Mesenchymal stem cell (in vitro differentiated cells and primary cell): ENCODE measurements at regions not wholly inside any gene's neighbourhood (a gene's known extent, or its start where the extent isn't known, plus 50 kb on each side); places are given as distances from the start of the nearest gene placed in this dataset.

Source experiments
- DNase-seq: peaks from one replicate; pipeline ENCODE4 v3.0.0-alpha.2; 2013
- H2AFZ ChIP-seq: one replicate; pipeline ENCODE4 v1.6.1; 2013; ENCODE audit warnings: low read depth, mild to moderate bottlenecking, control low read depth, inconsistent platforms, low read length, moderate library complexity
- H2AK5ac ChIP-seq: 2 replicates; pipeline ENCODE4 v1.6.1; 2013; ENCODE audit warnings: low read length, moderate library complexity, mild to moderate bottlenecking, inconsistent platforms; ENCODE audit not compliant: severe bottlenecking
- H2BK120ac ChIP-seq: one replicate; pipeline ENCODE4 v1.6.1; 2013; ENCODE audit warnings: low read depth, mild to moderate bottlenecking, inconsistent platforms, low read length, moderate library complexity
- H2BK12ac ChIP-seq, 2 experiments: one replicate each; pipeline ENCODE4 v1.6.1; 2013; ENCODE audit warnings: inconsistent platforms in 2 of 2, low read length in 2 of 2, mild to moderate bottlenecking in 2 of 2, moderate library complexity in 2 of 2, control low read depth in 1 of 2
- H2BK15ac ChIP-seq: one replicate; pipeline ENCODE4 v1.6.1; 2013; ENCODE audit warnings: mild to moderate bottlenecking, low read depth, inconsistent platforms; ENCODE audit not compliant: poor library complexity, severe bottlenecking
- H2BK5ac ChIP-seq: 2 replicates; pipeline ENCODE4 v1.6.1; 2013; ENCODE audit warnings: low read depth, mild to moderate bottlenecking, low read length, control low read depth, inconsistent platforms; ENCODE audit not compliant: poor library complexity, severe bottlenecking
- H3K14ac ChIP-seq, 2 experiments: one replicate each; pipeline ENCODE4 v1.6.1; 2013; ENCODE audit warnings: inconsistent platforms in 2 of 2, low read length in 2 of 2, control low read depth in 1 of 2, mild to moderate bottlenecking in 1 of 2, moderate library complexity in 1 of 2
- H3K18ac ChIP-seq, 2 experiments: one replicate each; pipeline ENCODE4 v1.6.1; 2013; ENCODE audit warnings: inconsistent platforms in 2 of 2, low read length in 2 of 2, control low read depth in 1 of 2, low read depth in 1 of 2, mild to moderate bottlenecking in 1 of 2
- H3K23ac ChIP-seq, 2 experiments: one replicate each; pipeline ENCODE4 v1.6.1; 2013; ENCODE audit warnings: inconsistent platforms in 2 of 2, low read length in 2 of 2, mild to moderate bottlenecking in 2 of 2, moderate library complexity in 2 of 2, control low read depth in 1 of 2
- H3K27ac ChIP-seq: 2 replicates; pipeline ENCODE4 v1.5.1; 2013; ENCODE audit warnings: mild to moderate bottlenecking, moderate library complexity, low read length, control low read depth, inconsistent platforms; ENCODE audit not compliant: poor library complexity, severe bottlenecking
- H3K27me3 ChIP-seq, 2 experiments: 2 replicates each; pipeline versions ENCODE4 v1.6.1 to v1.7.0; 2013; ENCODE audit warnings: low read length in 2 of 2, mild to moderate bottlenecking in 2 of 2, moderate library complexity in 2 of 2, control low read depth in 1 of 2, inconsistent platforms in 1 of 2; ENCODE audit not compliant: control insufficient read depth in 1 of 2, insufficient read depth in 1 of 2
- H3K36me3 ChIP-seq, 2 experiments: 2 replicates each; pipeline versions ENCODE4 v1.6.1 to v1.7.0; 2013; ENCODE audit warnings: low read length in 2 of 2, control low read depth in 1 of 2, inconsistent platforms in 1 of 2, low read depth in 1 of 2, mild to moderate bottlenecking in 1 of 2; ENCODE audit not compliant: insufficient read depth in 2 of 2, control insufficient read depth in 1 of 2
- H3K4ac ChIP-seq, 2 experiments: one replicate each; pipeline ENCODE4 v1.6.1; 2013; ENCODE audit warnings: inconsistent platforms in 2 of 2, low read length in 2 of 2, mild to moderate bottlenecking in 2 of 2, moderate library complexity in 2 of 2, control low read depth in 1 of 2, low read depth in 1 of 2
- H3K4me1 ChIP-seq: 2 replicates; pipeline ENCODE4 v1.6.1; 2013; ENCODE audit warnings: low read depth, low read length, control low read depth; ENCODE audit not compliant: control insufficient read depth, insufficient read depth
- H3K4me2 ChIP-seq: 2 replicates; pipeline ENCODE4 v1.6.1; 2013; ENCODE audit warnings: low read length, mild to moderate bottlenecking, inconsistent platforms; ENCODE audit not compliant: poor library complexity, severe bottlenecking
- H3K4me3 ChIP-seq, 2 experiments: 2 replicates each; pipeline versions ENCODE4 v1.5.1 to v1.7.0; 2013; ENCODE audit warnings: low read length in 2 of 2, mild to moderate bottlenecking in 2 of 2, control low read depth in 1 of 2, low read depth in 1 of 2; ENCODE audit not compliant: insufficient read depth in 1 of 2
- H3K79me1 ChIP-seq: replicated peaks from 2 replicates; pipeline ENCODE4 v1.6.1; 2013; ENCODE audit warnings: mild to moderate bottlenecking, control low read depth, low read length, inconsistent platforms; ENCODE audit not compliant: poor library complexity, severe bottlenecking
- H3K9ac ChIP-seq: 2 replicates; pipeline ENCODE4 v1.7.0; 2013; ENCODE audit warnings: mild to moderate bottlenecking, low read length, moderate library complexity
- H3K9me3 ChIP-seq: 2 replicates; pipeline ENCODE4 v1.7.0; 2013; ENCODE audit warnings: mild to moderate bottlenecking, low read length; ENCODE audit not compliant: control insufficient read depth
- H4K8ac ChIP-seq: one replicate; pipeline ENCODE4 v1.6.1; 2013; ENCODE audit warnings: inconsistent platforms, mild to moderate bottlenecking, low read length, moderate library complexity
- H4K91ac ChIP-seq: one replicate; pipeline ENCODE4 v1.6.1; 2013; ENCODE audit warnings: mild to moderate bottlenecking, low read length, inconsistent platforms
- WGBS: methylation state at CpG from one replicate; pipeline ENCODE4 v1.1.7; 2013; ENCODE audit warnings: mixed read lengths; 5-methylcytosine and 5-hydroxymethylcytosine counted together

DNA sequence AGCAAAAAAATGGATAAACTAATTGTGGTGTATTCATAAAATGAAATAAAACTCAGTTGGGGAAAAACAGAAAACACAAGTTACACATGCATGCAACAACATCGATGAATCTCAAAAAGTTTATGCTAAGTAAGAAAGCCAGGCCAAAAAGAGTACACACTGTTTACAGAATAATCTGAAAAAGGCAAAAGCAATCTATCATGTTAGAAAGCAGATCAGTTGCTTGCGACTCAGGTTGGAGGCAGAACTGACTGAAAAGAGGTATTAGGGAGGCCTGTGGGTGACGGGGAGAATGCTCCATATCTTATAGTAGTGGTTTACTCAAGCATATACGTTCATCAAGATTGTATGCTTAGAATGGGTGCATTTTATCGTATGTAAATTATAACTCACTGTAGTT lies 119.2 kb downstream of the ARRDC3 start:
- H3K4ac ChIP-seq: no peak overlapping the region
- no peak overlapping the region for H2BK15ac ChIP-seq
- H2BK5ac ChIP-seq: no peak overlapping the region
- H3K4me3 ChIP-seq: no peak overlapping the region
- no peak overlapping the region for H3K9ac ChIP-seq
- H3K36me3 ChIP-seq: no peaks in the 10 kb centered on the region
- no peak overlapping the region for H4K8ac ChIP-seq
- H2AFZ ChIP-seq: no peak overlapping the region
- H3K14ac ChIP-seq: no peak overlapping the region
- H3K27ac ChIP-seq: no peak overlapping the region
- H3K4me2 ChIP-seq: no peak overlapping the region
- no peaks in the 10 kb centered on the region for H3K27me3 ChIP-seq
- H4K91ac ChIP-seq: no peak overlapping the region
- no peak overlapping the region for H2BK12ac ChIP-seq
- no peaks in the 10 kb centered on the region for H3K4me1 ChIP-seq
- 51% methylated on average over 2 of the region's 5 CpGs for WGBS
- no peak overlapping the region for H3K18ac ChIP-seq
- no peaks in the 10 kb centered on the region for H3K79me1 ChIP-seq
- no peak for DNase-seq
- H2AK5ac ChIP-seq: no peak overlapping the region
- no peaks in the 10 kb centered on the region for H3K9me3 ChIP-seq
- no peak overlapping the region for H2BK120ac ChIP-seq
- H3K23ac ChIP-seq: no peak overlapping the region

DNA sequence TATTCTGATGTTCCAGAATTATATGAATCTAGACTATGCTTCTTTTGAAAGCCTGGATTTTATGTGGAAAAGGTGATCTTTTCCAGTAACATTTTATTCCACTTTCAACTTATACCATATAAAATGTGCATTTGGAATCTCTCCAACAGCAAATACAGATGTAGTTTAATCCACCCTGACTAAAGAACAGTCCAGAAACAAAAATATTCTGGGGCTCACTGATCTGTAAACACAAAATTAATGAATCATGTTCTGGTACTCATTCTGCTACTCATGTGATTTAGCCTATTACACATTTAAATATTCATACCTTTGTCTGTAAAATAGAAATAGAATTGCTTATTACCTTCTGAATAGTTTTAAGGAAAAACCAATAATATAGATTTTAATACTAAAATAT lies 125.8 kb downstream of the ARRDC3 start:
- Histone ChIP-seq H4K8ac (no peak overlapping the region), H3K9me3 (no peaks in the 10 kb centered on the region), H3K4me1 (no peaks in the 10 kb centered on the region), H3K9ac (no peak overlapping the region), H2BK120ac (no peak overlapping the region), H3K4me2 (no peak overlapping the region), H3K18ac (no peak overlapping the region), H2BK5ac (no peak overlapping the region), H2AK5ac (no peak overlapping the region), H3K36me3 (no peaks in the 10 kb centered on the region), H3K27ac (no peak overlapping the region), H2BK15ac (no peak overlapping the region), H4K91ac (no peak overlapping the region), H3K4ac (no peak overlapping the region), H3K23ac (no peak overlapping the region), H2BK12ac (no peak overlapping the region), H2AFZ (no peak overlapping the region), H3K27me3 (no peaks in the 10 kb centered on the region), H3K14ac (no peak overlapping the region), H3K79me1 (no peaks in the 10 kb centered on the region), H3K4me3 (no peak overlapping the region)
- no peak for DNase-seq

GRCh38 chr5:91256142-91256524 lies 127.0 kb downstream of the ARRDC3 start:
- Histone ChIP-seq H3K27ac (no peak overlapping the region), H3K9ac (no peak overlapping the region), H3K18ac (no peak overlapping the region), H3K14ac (no peak overlapping the region), H3K4me2 (no peak overlapping the region), H3K4ac (no peak overlapping the region), H3K9me3 (no peaks in the 10 kb centered on the region), H2BK15ac (no peak overlapping the region), H2AFZ (no peak overlapping the region), H2BK12ac (no peak overlapping the region), H2BK120ac (no peak overlapping the region), H3K4me1 (no peaks in the 10 kb centered on the region), H4K8ac (no peak overlapping the region), H3K79me1 (no peaks in the 10 kb centered on the region), H2AK5ac (no peak overlapping the region), H3K27me3 (no peaks in the 10 kb centered on the region), H2BK5ac (no peak overlapping the region), H3K36me3 (no peaks in the 10 kb centered on the region), H3K23ac (no peak overlapping the region), H4K91ac (no peak overlapping the region), H3K4me3 (no peak overlapping the region)
- 96% methylated on average over 7 of the region's 7 CpGs for WGBS
- DNase-seq: no peak

DNA sequence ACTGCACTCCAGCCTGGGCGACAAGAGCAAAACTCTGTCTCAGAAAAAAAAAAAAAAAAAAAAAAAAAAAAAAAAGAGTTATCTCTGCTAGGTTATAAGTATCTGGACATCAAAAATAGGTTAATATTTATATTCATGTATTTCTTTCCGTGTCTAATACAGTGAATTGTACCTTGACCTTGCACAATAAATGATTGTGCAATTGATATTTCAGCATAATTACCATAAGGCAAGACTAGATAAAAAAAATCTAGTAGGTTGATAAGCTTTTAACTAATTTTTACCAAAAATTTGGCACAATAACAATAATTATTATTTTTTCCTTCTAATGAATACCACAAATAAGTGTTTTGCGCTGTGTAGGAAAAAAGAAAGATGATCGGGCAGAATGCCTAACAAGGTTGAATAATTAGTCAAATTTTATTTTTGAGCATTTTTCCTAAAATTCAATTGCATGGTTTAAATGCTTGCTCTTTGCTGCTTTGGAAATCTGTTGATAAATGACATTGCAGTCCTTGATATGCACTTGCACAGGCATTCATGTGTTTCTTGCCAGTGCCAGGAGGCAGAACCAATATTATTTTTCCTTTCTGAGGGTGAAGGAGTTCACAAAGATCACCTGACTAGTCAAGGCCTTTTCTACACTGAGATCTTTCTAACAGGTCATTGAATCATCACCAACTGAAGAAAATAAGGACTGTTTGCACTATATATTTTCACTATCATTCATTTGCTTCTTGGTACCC lies 127.5 kb downstream of the ARRDC3 start:
- no peak overlapping the region for H2BK120ac ChIP-seq
- H3K9me3 ChIP-seq: no peaks in the 10 kb centered on the region
- no peak overlapping the region for H3K27ac ChIP-seq
- no peak overlapping the region for H2BK15ac ChIP-seq
- H3K79me1 ChIP-seq: no peaks in the 10 kb centered on the region
- H3K4ac ChIP-seq: no peak overlapping the region
- no peaks in the 10 kb centered on the region for H3K27me3 ChIP-seq
- H3K36me3 ChIP-seq: no peaks in the 10 kb centered on the region
- H2BK12ac ChIP-seq: no peak overlapping the region
- H4K8ac ChIP-seq: no peak overlapping the region
- no peak for DNase-seq
- H3K4me1 ChIP-seq: no peaks in the 10 kb centered on the region
- no peak overlapping the region for H2BK5ac ChIP-seq
- H3K9ac ChIP-seq: no peak overlapping the region
- no peak overlapping the region for H3K14ac ChIP-seq
- no peak overlapping the region for H3K18ac ChIP-seq
- 100% methylated on average over 2 of the region's 4 CpGs for WGBS
- H3K23ac ChIP-seq: no peak overlapping the region
- H4K91ac ChIP-seq: no peak overlapping the region
- no peak overlapping the region for H3K4me2 ChIP-seq
- no peak overlapping the region for H2AFZ ChIP-seq
- no peak overlapping the region for H2AK5ac ChIP-seq
- H3K4me3 ChIP-seq: no peak overlapping the region
